ENCODE measurements at regions not wholly inside any gene's neighbourhood (a gene's known extent, or its start where the extent isn't known, plus 50 kb on each side); places are given as distances from the start of the nearest gene placed in this dataset.

- Histone ChIP-seq H3K4me2 (ENCODE audit: low read depth, low read length, poor library complexity, severe bottlenecking) (no peak overlapping the region), H3K79me2 (ENCODE audit: insufficient read depth, low read length) (no peaks in the 10 kb centered on the region), H3K9me3 (ENCODE audit: insufficient read depth, low read depth, low read length) (0 out of 2 replicates have a peak, but pooled peaks cover 5% of the 10 kb centered on the region), H3K9ac (ENCODE audit: low read depth, low read length, poor library complexity, severe bottlenecking) (no peak overlapping the region), H3K9me2 (replicated peaks; ENCODE audit: low read depth, low read length) (no peaks in the 10 kb centered on the region), H3K4me1 (ENCODE audit: insufficient read depth, low read length, poor library complexity, severe bottlenecking) (no peaks in the 10 kb centered on the region), H2AFZ (ENCODE audit: low read length) (no peak overlapping the region), H4K20me1 (ENCODE audit: insufficient read depth, low read length, poor library complexity, severe bottlenecking) (no peaks in the 10 kb centered on the region), H3K27me3 (ENCODE audit: insufficient read depth, low read length, poor library complexity, severe bottlenecking) (no peaks in the 10 kb centered on the region), H3K36me3 (ENCODE audit: insufficient read depth, low read length) (no peaks in the 10 kb centered on the region), H3K4me3 (ENCODE audit: low read length, poor library complexity, severe bottlenecking) (no peak overlapping the region), H3F3A (ENCODE audit: low read depth) (no peaks in the 10 kb centered on the region)
- TF ChIP-seq EZH2phosphoT487 (IDR thresholded peaks at IDR 0.05; ENCODE audit: borderline replicate concordance): no peak
- no peak for TF ChIP-seq CTCF (conservative IDR thresholded peaks at IDR 0.05; ENCODE audit: low read length)
These were observed 603.4 kb upstream of the AUTS2 start for GRCh38 chr7:68994841-68995240.

GRCh38 chr7:68998136-68998535, 600.1 kb upstream of the AUTS2 start:
- no peaks in the 10 kb centered on the region for H3F3A ChIP-seq (ENCODE audit: low read depth)
- no peaks in the 10 kb centered on the region for H3K27me3 ChIP-seq (ENCODE audit: insufficient read depth, low read length, poor library complexity, severe bottlenecking)
- TF ChIP-seq EZH2phosphoT487 (IDR thresholded peaks at IDR 0.05; ENCODE audit: borderline replicate concordance): no peak
- no peak for TF ChIP-seq CTCF (conservative IDR thresholded peaks at IDR 0.05; ENCODE audit: low read length)
- no peak overlapping the region for H3K4me2 ChIP-seq (ENCODE audit: low read depth, low read length, poor library complexity, severe bottlenecking)
- no peak overlapping the region for H2AFZ ChIP-seq (ENCODE audit: low read length)
- peaks cover 17% of the 10 kb centered on the region; the same call in 1 of the 2 replicates for H3K9me3 ChIP-seq (ENCODE audit: insufficient read depth, low read depth, low read length)
- H3K9ac ChIP-seq (ENCODE audit: low read depth, low read length, poor library complexity, severe bottlenecking): no peak overlapping the region
- no peaks in the 10 kb centered on the region for H3K79me2 ChIP-seq (ENCODE audit: insufficient read depth, low read length)
- H3K36me3 ChIP-seq (ENCODE audit: insufficient read depth, low read length): no peaks in the 10 kb centered on the region
- no peaks in the 10 kb centered on the region for H3K9me2 ChIP-seq (replicated peaks; ENCODE audit: low read depth, low read length)
- H3K4me3 ChIP-seq (ENCODE audit: low read length, poor library complexity, severe bottlenecking): no peak overlapping the region
- no peaks in the 10 kb centered on the region for H3K4me1 ChIP-seq (ENCODE audit: insufficient read depth, low read length, poor library complexity, severe bottlenecking)
- no peaks in the 10 kb centered on the region for H4K20me1 ChIP-seq (ENCODE audit: insufficient read depth, low read length, poor library complexity, severe bottlenecking)

- no peak overlapping the region for H3K4me2 ChIP-seq (ENCODE audit: low read depth, low read length, poor library complexity, severe bottlenecking)
These were observed 595.9 kb upstream of the AUTS2 start for GRCh38 chr7:69002416-69002815.

GRCh38 chr7:69012149-69012548, 586.1 kb upstream of the AUTS2 start:
- no peaks in the 10 kb centered on the region for H3K36me3 ChIP-seq (ENCODE audit: insufficient read depth, low read length)
- no peaks in the 10 kb centered on the region for H3K27me3 ChIP-seq (ENCODE audit: insufficient read depth, low read length, poor library complexity, severe bottlenecking)

More at GRCh38 chr7:69002416-69002815, 595.9 kb upstream of the AUTS2 start:
- H3K4me3 ChIP-seq (ENCODE audit: low read length, poor library complexity, severe bottlenecking): no peak overlapping the region
- H3K79me2 ChIP-seq (ENCODE audit: insufficient read depth, low read length): no peaks in the 10 kb centered on the region
- H3K9ac ChIP-seq (ENCODE audit: low read depth, low read length, poor library complexity, severe bottlenecking): no peak overlapping the region
- H2AFZ ChIP-seq (ENCODE audit: low read length): no peak overlapping the region
- no peaks in the 10 kb centered on the region for H4K20me1 ChIP-seq (ENCODE audit: insufficient read depth, low read length, poor library complexity, severe bottlenecking)
- no peaks in the 10 kb centered on the region for H3K36me3 ChIP-seq (ENCODE audit: insufficient read depth, low read length)
- no peaks in the 10 kb centered on the region for H3K4me1 ChIP-seq (ENCODE audit: insufficient read depth, low read length, poor library complexity, severe bottlenecking)
- H3K27me3 ChIP-seq (ENCODE audit: insufficient read depth, low read length, poor library complexity, severe bottlenecking): no peaks in the 10 kb centered on the region
- TF ChIP-seq EZH2phosphoT487 (IDR thresholded peaks at IDR 0.05; ENCODE audit: borderline replicate concordance): no peak
- H3F3A ChIP-seq (ENCODE audit: low read depth): no peaks in the 10 kb centered on the region
- H3K9me3 ChIP-seq (ENCODE audit: insufficient read depth, low read depth, low read length): peaks cover 17% of the 10 kb centered on the region; the same call in 1 of the 2 replicates
- H3K9me2 ChIP-seq (replicated peaks; ENCODE audit: low read depth, low read length): no peaks in the 10 kb centered on the region

More at GRCh38 chr7:69012149-69012548, 586.1 kb upstream of the AUTS2 start:
- TF ChIP-seq CTCF (conservative IDR thresholded peaks at IDR 0.05; ENCODE audit: low read length): no peak
- TF ChIP-seq EZH2phosphoT487 (IDR thresholded peaks at IDR 0.05; ENCODE audit: borderline replicate concordance): no peak
- Histone ChIP-seq H3K4me2 (ENCODE audit: low read depth, low read length, poor library complexity, severe bottlenecking) (no peak overlapping the region), H4K20me1 (ENCODE audit: insufficient read depth, low read length, poor library complexity, severe bottlenecking) (no peaks in the 10 kb centered on the region), H3K9me2 (replicated peaks; ENCODE audit: low read depth, low read length) (no peaks in the 10 kb centered on the region), H3F3A (ENCODE audit: low read depth) (no peaks in the 10 kb centered on the region), H3K4me3 (ENCODE audit: low read length, poor library complexity, severe bottlenecking) (no peak overlapping the region), H3K9ac (ENCODE audit: low read depth, low read length, poor library complexity, severe bottlenecking) (no peak overlapping the region), H2AFZ (ENCODE audit: low read length) (no peak overlapping the region), H3K4me1 (ENCODE audit: insufficient read depth, low read length, poor library complexity, severe bottlenecking) (no peaks in the 10 kb centered on the region), H3K79me2 (ENCODE audit: insufficient read depth, low read length) (no peaks in the 10 kb centered on the region), H3K9me3 (ENCODE audit: insufficient read depth, low read depth, low read length) (no peaks in the 10 kb centered on the region)
